HUDEP-2 (cell line): ENCODE measurements at regions not wholly inside any gene's neighbourhood (a gene's known extent, or its start where the extent isn't known, plus 50 kb on each side); places are given as distances from the start of the nearest gene placed in this dataset.

Source experiments
- DNase-seq, 76 experiments: peaks; one replicate each; lab custom pipeline; 2025; ENCODE audit not compliant: unreplicated experiment in 76 of 76; lab: John Stamatoyannopoulos, UW

- no peak for DNase-seq
Observed at GRCh38 chr7:22627136-22627535, 99.9 kb upstream of the IL6 start.

- no peak for DNase-seq
Observed at GRCh38 chr7:22625251-22625650, 101.7 kb upstream of the IL6 start.

GRCh38 chr7:22624781-22625180 is 102.2 kb upstream of the IL6 start:
- DNase-seq = no peak

GRCh38 chr7:22622116-22622785 is 104.7 kb upstream of the IL6 start:
- no peak for DNase-seq

GRCh38 chr7:22618528-22618927 is 108.5 kb upstream of the IL6 start:
- DNase-seq = no peak

- DNase-seq = no peak
Observed at GRCh38 chr7:22617166-22617565, 109.8 kb upstream of the IL6 start.

- no peak for DNase-seq
Observed at GRCh38 chr7:22613496-22613895, 113.5 kb upstream of the IL6 start.

- DNase-seq = no peak
Observed at GRCh38 chr7:22612776-22613175, 112.8 kb upstream of the STEAP1B start.

- no peak for DNase-seq
Observed at GRCh38 chr7:22611758-22612079, 111.7 kb upstream of the STEAP1B start.

- no peak for DNase-seq
Observed at GRCh38 chr7:22610951-22611757, 111.2 kb upstream of the STEAP1B start.

- no peak for DNase-seq
Observed at GRCh38 chr7:22610263-22610662, 110.3 kb upstream of the STEAP1B start.

GRCh38 chr7:22607180-22607579 is 107.2 kb upstream of the STEAP1B start:
- DNase-seq = no peak

- no peak for DNase-seq
Observed at GRCh38 chr7:22604246-22604645, 104.3 kb upstream of the STEAP1B start.

- no peak for DNase-seq
Observed at GRCh38 chr7:22601812-22602565, 102.0 kb upstream of the STEAP1B start.

GRCh38 chr7:22601408-22601807 is 101.4 kb upstream of the STEAP1B start:
- DNase-seq = no peak

- no peak for DNase-seq
Observed at GRCh38 chr7:22601003-22601402, 101.0 kb upstream of the STEAP1B start.

GRCh38 chr7:22598318-22598920 is 98.4 kb upstream of the STEAP1B start:
- DNase-seq = no peak

- DNase-seq = no peak
Observed at GRCh38 chr7:22597844-22598243, 97.9 kb upstream of the STEAP1B start.

- no peak for DNase-seq
Observed at GRCh38 chr7:22596763-22597400, 96.9 kb upstream of the STEAP1B start.

GRCh38 chr7:22594020-22594419 is 94.0 kb upstream of the STEAP1B start:
- no peak for DNase-seq

GRCh38 chr7:22591271-22591670 is 91.3 kb upstream of the STEAP1B start:
- no peak for DNase-seq
